Mammary epithelial cell (primary cell): ENCODE measurements at regions not wholly inside any gene's neighbourhood (a gene's known extent, or its start where the extent isn't known, plus 50 kb on each side); places are given as distances from the start of the nearest gene placed in this dataset.

Experiments used
- CTCF ChIP-seq, 2 donors: IDR thresholded peaks in 1 of 2; conservative IDR thresholded peaks in 1 of 2; 2 replicates each; pipeline ENCODE4 v1.5.1; 2011 to 2012; ENCODE audit warnings: inconsistent platforms in 2 of 2, low read length in 2 of 2, mild to moderate bottlenecking in 2 of 2, control low read depth in 1 of 2, low read depth in 1 of 2; ENCODE audit not compliant: insufficient read depth in 1 of 2; ENCODE audit errors: extremely low read depth in 1 of 2
- EZH2 ChIP-seq: IDR thresholded peaks from 2 replicates; pipeline ENCODE4 v1.6.1; 2012; ENCODE audit warnings: low read length, inconsistent platforms, borderline replicate concordance

DNA sequence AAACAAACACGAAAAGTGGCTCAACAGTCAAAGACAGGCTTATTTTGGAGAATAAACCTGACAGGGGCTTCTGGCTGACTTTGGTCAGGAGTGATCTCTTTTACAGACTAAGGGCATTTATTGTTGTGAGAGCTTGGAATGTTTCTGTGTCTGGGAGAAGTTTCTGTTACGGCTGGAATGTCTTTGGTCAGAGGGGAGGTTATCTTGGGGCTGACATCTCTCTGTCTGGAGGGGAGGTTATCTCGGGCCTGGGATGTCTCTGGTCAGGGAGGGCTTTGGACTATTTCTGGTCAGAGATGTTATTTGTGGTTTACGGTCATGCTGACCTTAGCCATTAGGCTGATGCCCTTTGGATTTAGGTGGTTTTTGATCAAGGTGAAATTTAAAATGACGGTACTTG, 345.5 kb upstream of the FSIP2 start:
- TF ChIP-seq CTCF (conservative IDR thresholded peaks at IDR 0.05 in 1 of 2, IDR thresholded peaks at IDR 0.05 in 1 of 2; ENCODE audit: extremely low read depth in 1 of 2, insufficient read depth in 1 of 2, low read depth in 1 of 2, low read length in 2 of 2) (no peak), EZH2 (no peak)
